ENCODE measurements at regions not wholly inside any gene's neighbourhood (a gene's known extent, or its start where the extent isn't known, plus 50 kb on each side); places are given as distances from the start of the nearest gene placed in this dataset.
A peak's percentile ranks its signal among the peaks of the same experiment; 100 is the strongest.
"Not testable (repeated sequence)": the region's sequence is repeated elsewhere in the genome, so short reads cannot be mapped to it uniquely, and the experiment has no call there.

DNA sequence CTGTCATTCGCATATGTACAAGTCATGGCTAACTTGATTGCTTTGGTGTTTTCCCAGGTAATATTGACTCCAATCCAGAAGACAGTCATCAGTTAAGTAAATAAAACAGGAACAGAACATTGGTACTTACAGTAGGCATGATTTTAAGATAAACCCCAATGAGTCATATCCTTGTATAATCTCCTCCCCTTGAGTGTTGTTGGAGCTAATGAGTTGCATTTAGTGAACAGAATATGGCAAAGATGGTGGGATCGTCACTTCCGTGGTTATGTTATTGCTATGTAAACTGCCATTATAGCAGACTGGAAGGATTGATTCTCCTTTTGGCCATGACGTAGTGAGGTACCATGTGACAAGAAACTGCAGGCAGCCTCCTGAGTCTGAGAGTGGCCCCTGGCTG is 102.2 kb downstream of the TMX1 start:
- Histone ChIP-seq H3K4me1 (ENCODE audit: control insufficient read depth, insufficient read depth, low read length) (peaks cover 3% of the 10 kb centered on the region), H3K36me3 (ENCODE audit: control insufficient read depth, insufficient read depth, low read length) (no peaks in the 10 kb centered on the region), H3K4me3 (ENCODE audit: low read length) (no peak overlapping the region), H3K27ac (ENCODE audit: low read length) (no peak overlapping the region), H3K27me3 (ENCODE audit: control insufficient read depth, insufficient read depth, low read length) (no peaks in the 10 kb centered on the region), H3K9me3 (replicated peaks; ENCODE audit: control insufficient read depth, low read depth, low read length) (peaks cover 6% of the 10 kb centered on the region)
- 94% methylated on average over 3 of the region's 4 CpGs for WGBS (ENCODE audit: insufficient coverage)
- no peak for DNase-seq

DNA sequence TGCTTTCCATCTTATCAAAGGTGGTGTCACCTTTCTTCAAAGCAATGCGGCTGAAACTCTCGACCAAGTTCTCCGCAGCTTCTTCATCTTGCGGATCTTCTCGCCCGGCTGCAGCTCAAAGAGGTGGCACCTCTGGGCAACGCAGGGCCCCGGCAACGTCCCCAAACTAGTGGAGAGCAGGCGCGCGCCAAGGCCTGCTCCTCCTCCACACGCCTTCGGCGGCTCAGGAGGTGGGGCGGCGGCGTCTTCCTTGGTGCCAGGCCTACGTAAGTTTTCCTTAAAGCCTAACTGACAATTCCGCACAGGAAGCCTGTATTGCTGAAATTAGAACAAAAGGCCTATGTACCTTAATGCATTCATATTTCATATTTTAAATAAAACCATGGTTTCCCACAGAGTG is 112.0 kb downstream of the TMX1 start:
- WGBS (ENCODE audit: insufficient coverage) = 91% methylated on average over 19 of the region's 20 CpGs
- Histone ChIP-seq H3K36me3 (ENCODE audit: control insufficient read depth, insufficient read depth, low read length) (no peaks in the 10 kb centered on the region), H3K4me1 (ENCODE audit: control insufficient read depth, insufficient read depth, low read length) (peaks cover 11% of the 10 kb centered on the region), H3K9me3 (replicated peaks; ENCODE audit: control insufficient read depth, low read depth, low read length) (peaks cover 1% of the 10 kb centered on the region), H3K27ac (ENCODE audit: low read length) (no peak overlapping the region), H3K27me3 (ENCODE audit: control insufficient read depth, insufficient read depth, low read length) (no peaks in the 10 kb centered on the region), H3K4me3 (ENCODE audit: low read length) (no peak overlapping the region)
- DNase-seq = no peak

DNA sequence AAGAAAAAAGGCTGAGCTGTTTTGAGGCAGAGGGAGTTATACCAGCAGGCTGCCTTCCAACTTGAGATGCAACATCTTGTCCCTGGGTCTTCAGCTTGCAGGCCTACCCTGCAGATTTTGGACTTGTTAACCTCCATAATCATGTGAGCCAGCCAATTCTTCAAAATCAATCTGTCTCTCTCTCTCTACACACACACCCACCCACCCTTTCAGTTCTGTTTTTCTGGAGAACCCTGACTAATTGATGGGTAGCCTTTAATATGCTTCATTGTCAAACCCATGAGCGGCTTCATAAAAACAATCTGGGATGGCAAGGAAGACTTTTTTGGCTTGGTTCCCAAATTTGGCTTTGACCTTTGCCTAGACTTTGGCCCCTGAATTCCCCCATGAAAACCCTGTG is 113.9 kb downstream of the TMX1 start:
- 83% methylated on average over 1 of the region's 1 CpG for WGBS (ENCODE audit: insufficient coverage)
- no peak for DNase-seq
- Histone ChIP-seq H3K9me3 (replicated peaks; ENCODE audit: control insufficient read depth, low read depth, low read length) (no peaks in the 10 kb centered on the region), H3K4me3 (ENCODE audit: low read length) (no peak overlapping the region), H3K27ac (ENCODE audit: low read length) (no peak overlapping the region), H3K27me3 (ENCODE audit: control insufficient read depth, insufficient read depth, low read length) (no peaks in the 10 kb centered on the region), H3K36me3 (ENCODE audit: control insufficient read depth, insufficient read depth, low read length) (no peaks in the 10 kb centered on the region), H3K4me1 (ENCODE audit: control insufficient read depth, insufficient read depth, low read length) (peaks cover 15% of the 10 kb centered on the region)

- no peak for DNase-seq
- H3K36me3 ChIP-seq (ENCODE audit: control insufficient read depth, insufficient read depth, low read length) = no peaks in the 10 kb centered on the region
- no peaks in the 10 kb centered on the region for H3K27me3 ChIP-seq (ENCODE audit: control insufficient read depth, insufficient read depth, low read length)
- H3K27ac ChIP-seq (ENCODE audit: low read length) = no peak overlapping the region
- H3K4me1 ChIP-seq (ENCODE audit: control insufficient read depth, insufficient read depth, low read length) = peaks cover 15% of the 10 kb centered on the region
- H3K4me3 ChIP-seq (ENCODE audit: low read length) = no peak overlapping the region
- WGBS (ENCODE audit: insufficient coverage) = no CpG with 5 or more reads among the region's 1 CpG
- H3K9me3 ChIP-seq (replicated peaks; ENCODE audit: control insufficient read depth, low read depth, low read length) = no peaks in the 10 kb centered on the region
Measured at GRCh38 chr14:51354846-51355245, 114.8 kb downstream of the TMX1 start.

DNA sequence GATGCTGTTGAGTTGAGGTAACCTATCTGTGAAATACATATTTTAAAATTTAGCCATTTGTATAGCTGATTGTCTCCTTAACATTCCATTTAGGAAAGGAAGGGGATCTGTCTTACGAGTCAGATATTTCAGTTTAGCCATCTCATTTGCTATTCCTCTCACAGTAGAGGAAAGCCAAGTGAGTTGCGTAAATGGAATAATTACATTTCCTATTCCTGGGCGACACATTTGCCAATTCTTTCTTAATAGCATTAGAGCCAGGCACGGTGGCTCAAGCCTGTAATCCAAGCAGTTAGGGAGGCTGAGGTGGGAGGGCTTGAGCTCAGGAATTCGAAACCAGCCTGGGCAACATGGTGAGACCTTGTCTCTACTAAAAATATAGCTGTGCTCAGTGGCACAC is 116.3 kb downstream of the TMX1 start:
- Histone ChIP-seq H3K4me3 (ENCODE audit: low read length) (no peak overlapping the region), H3K27me3 (ENCODE audit: control insufficient read depth, insufficient read depth, low read length) (no peaks in the 10 kb centered on the region), H3K27ac (ENCODE audit: low read length) (no peak overlapping the region), H3K36me3 (ENCODE audit: control insufficient read depth, insufficient read depth, low read length) (no peaks in the 10 kb centered on the region), H3K9me3 (replicated peaks; ENCODE audit: control insufficient read depth, low read depth, low read length) (no peaks in the 10 kb centered on the region), H3K4me1 (ENCODE audit: control insufficient read depth, insufficient read depth, low read length) (peaks cover 15% of the 10 kb centered on the region)
- DNase-seq = peak; percentile 58
- WGBS (ENCODE audit: insufficient coverage) = 40% methylated on average over 1 of the region's 5 CpGs

DNA sequence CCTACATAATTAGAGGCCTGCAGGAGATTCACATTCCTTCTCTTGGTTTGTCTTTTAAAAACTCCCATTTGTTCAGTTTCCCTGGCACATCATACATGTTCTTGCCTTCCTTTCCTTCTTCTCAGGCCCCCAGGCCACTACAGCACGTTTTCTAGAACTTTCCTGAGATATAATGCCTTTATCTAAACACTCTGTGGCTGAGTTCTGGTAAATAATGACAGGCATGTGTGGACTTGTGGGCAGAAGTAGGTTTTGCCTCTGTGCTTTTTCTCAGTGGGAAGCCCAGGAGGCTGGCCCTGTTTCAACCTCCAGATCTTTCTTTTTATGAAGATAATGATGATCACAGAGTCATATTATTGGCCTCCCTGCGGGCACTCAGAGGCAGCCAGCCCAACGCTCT is 117.2 kb downstream of the TMX1 start:
- H3K36me3 ChIP-seq (ENCODE audit: control insufficient read depth, insufficient read depth, low read length) = no peaks in the 10 kb centered on the region
- no peak overlapping the region for H3K4me3 ChIP-seq (ENCODE audit: low read length)
- no peaks in the 10 kb centered on the region for H3K9me3 ChIP-seq (replicated peaks; ENCODE audit: control insufficient read depth, low read depth, low read length)
- no peaks in the 10 kb centered on the region for H3K27me3 ChIP-seq (ENCODE audit: control insufficient read depth, insufficient read depth, low read length)
- H3K4me1 ChIP-seq (ENCODE audit: control insufficient read depth, insufficient read depth, low read length) = peaks cover 15% of the 10 kb centered on the region
- no CpG with 5 or more reads among the region's 3 CpGs for WGBS (ENCODE audit: insufficient coverage)
- DNase-seq = peak; percentile 32
- H3K27ac ChIP-seq (ENCODE audit: low read length) = no peak overlapping the region

DNA sequence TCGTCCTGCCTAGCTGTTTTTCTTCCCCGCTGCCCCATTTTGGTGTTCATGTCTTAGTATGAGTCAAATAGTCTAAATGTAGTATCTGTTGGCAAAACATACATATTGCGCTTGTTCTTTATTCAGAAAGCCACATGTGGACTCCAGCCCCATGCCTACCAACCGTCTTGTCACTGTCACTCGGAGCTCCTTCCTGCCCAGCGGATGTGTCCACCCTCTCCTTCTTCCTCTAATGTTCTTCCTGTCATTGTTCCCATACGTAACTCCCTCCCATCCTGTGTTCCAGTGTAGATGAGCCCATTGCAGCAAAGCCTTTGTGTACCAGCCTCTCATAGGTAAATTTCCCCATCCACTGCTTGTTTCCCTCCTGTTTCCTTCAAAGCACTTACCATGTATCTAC is 120.5 kb downstream of the TMX1 start:
- DNase-seq = no peak
- no peak overlapping the region for H3K27ac ChIP-seq (ENCODE audit: low read length)
- 88% methylated on average over 5 of the region's 7 CpGs for WGBS (ENCODE audit: insufficient coverage)
- no peak overlapping the region for H3K4me3 ChIP-seq (ENCODE audit: low read length)
- peaks cover 15% of the 10 kb centered on the region for H3K4me1 ChIP-seq (ENCODE audit: control insufficient read depth, insufficient read depth, low read length)
- H3K36me3 ChIP-seq (ENCODE audit: control insufficient read depth, insufficient read depth, low read length) = no peaks in the 10 kb centered on the region
- no peaks in the 10 kb centered on the region for H3K27me3 ChIP-seq (ENCODE audit: control insufficient read depth, insufficient read depth, low read length)
- no peaks in the 10 kb centered on the region for H3K9me3 ChIP-seq (replicated peaks; ENCODE audit: control insufficient read depth, low read depth, low read length)

DNA sequence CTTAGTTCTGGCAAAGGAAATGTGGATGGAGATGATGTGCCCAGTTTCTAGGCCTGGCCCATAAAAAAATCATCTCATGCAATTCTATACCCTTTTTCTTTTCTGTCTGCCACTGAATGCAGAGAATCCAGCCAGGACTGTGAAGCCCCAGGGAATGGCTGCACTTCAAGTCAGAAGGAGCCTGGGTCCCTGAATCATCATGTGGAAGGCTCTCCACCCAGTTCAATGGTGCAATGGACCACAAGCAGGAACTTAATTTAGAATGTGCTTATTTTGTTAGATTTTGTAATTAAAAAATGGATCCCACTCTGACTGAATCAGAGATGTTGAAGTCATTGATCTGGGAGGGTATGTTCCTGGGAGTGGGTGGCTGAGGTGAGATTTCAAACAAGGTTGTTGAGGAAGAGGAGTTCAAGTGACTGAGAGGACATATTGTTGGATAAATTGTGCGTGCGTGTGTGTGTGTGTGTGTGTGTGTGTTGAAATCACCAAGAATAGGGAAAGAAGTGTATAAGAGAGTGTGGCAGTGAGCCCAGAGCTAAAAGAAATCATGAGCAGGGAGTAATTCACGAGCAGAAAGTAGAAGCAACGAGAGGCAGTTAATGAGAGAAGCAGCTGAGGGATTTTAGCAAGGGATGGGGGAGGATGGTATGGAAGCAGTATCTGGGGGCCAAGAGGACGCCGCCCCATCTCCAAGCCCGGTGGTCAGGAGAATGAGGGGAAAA is 125.4 kb downstream of the TMX1 start:
- no peak overlapping the region for H3K27ac ChIP-seq (ENCODE audit: low read length)
- H3K4me3 ChIP-seq (ENCODE audit: low read length) = no peak overlapping the region
- no peaks in the 10 kb centered on the region for H3K9me3 ChIP-seq (replicated peaks; ENCODE audit: control insufficient read depth, low read depth, low read length)
- H3K27me3 ChIP-seq (ENCODE audit: control insufficient read depth, insufficient read depth, low read length) = no peaks in the 10 kb centered on the region
- H3K4me1 ChIP-seq (ENCODE audit: control insufficient read depth, insufficient read depth, low read length) = peaks cover 19% of the 10 kb centered on the region
- peak; percentile 89 for DNase-seq
- WGBS (ENCODE audit: insufficient coverage) = 11% methylated on average over 7 of the region's 7 CpGs
- no peaks in the 10 kb centered on the region for H3K36me3 ChIP-seq (ENCODE audit: control insufficient read depth, insufficient read depth, low read length)

- H3K4me1 ChIP-seq (ENCODE audit: control insufficient read depth, insufficient read depth, low read length) = peaks cover 19% of the 10 kb centered on the region
- WGBS (ENCODE audit: insufficient coverage) = 89% methylated on average over 3 of the region's 14 CpGs
- H3K4me3 ChIP-seq (ENCODE audit: low read length); H3K27ac ChIP-seq (ENCODE audit: low read length); DNase-seq; H3K36me3 ChIP-seq (ENCODE audit: control insufficient read depth, insufficient read depth, low read length); H3K27me3 ChIP-seq (ENCODE audit: control insufficient read depth, insufficient read depth, low read length); H3K9me3 ChIP-seq (replicated peaks; ENCODE audit: control insufficient read depth, low read depth, low read length): not testable (repeated sequence)
Measured at GRCh38 chr14:51366460-51366859, 126.4 kb downstream of the TMX1 start.

GRCh38 chr14:51366866-51367599 is 127.0 kb downstream of the TMX1 start:
- H3K27ac ChIP-seq (ENCODE audit: low read length) = peak overlapping the region; percentile 67

More at GRCh38 chr14:51366866-51367599, 127.0 kb downstream of the TMX1 start:
- H3K4me1 ChIP-seq (ENCODE audit: control insufficient read depth, insufficient read depth, low read length) = peaks cover 19% of the 10 kb centered on the region
- no CpG with 5 or more reads among the region's 7 CpGs for WGBS (ENCODE audit: insufficient coverage)
- H3K36me3 ChIP-seq (ENCODE audit: control insufficient read depth, insufficient read depth, low read length); H3K27me3 ChIP-seq (ENCODE audit: control insufficient read depth, insufficient read depth, low read length); H3K4me3 ChIP-seq (ENCODE audit: low read length); DNase-seq; H3K9me3 ChIP-seq (replicated peaks; ENCODE audit: control insufficient read depth, low read depth, low read length): not testable (repeated sequence)
